ENCODE measurements at regions not wholly inside any gene's neighbourhood (a gene's known extent, or its start where the extent isn't known, plus 50 kb on each side); places are given as distances from the start of the nearest gene placed in this dataset.
"Not testable (repeated sequence)": the region's sequence is repeated elsewhere in the genome, so short reads cannot be mapped to it uniquely, and the experiment has no call there.

DNA sequence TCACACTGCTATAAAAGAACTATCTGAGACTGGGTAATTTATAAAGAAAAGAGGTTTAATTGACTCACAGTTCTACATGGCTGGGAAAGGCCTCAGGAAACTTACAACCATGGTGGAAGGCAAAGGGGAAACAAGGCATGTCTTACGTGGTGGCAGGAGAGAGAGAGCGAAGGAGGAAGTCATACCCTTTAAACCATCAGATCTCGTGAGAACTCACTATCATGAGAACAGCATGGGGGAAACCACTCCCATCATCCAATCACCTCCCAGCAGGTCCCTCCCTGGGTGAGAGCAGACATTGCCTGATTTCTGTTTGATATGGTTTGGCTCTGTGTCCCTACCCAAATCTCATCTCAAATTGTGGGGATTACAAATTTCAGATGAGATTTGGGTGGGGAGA, 86.9 kb upstream of the CTDP1 start:
- POLR2A ChIA-PET, CTCF ChIA-PET: not testable (repeated sequence)

DNA sequence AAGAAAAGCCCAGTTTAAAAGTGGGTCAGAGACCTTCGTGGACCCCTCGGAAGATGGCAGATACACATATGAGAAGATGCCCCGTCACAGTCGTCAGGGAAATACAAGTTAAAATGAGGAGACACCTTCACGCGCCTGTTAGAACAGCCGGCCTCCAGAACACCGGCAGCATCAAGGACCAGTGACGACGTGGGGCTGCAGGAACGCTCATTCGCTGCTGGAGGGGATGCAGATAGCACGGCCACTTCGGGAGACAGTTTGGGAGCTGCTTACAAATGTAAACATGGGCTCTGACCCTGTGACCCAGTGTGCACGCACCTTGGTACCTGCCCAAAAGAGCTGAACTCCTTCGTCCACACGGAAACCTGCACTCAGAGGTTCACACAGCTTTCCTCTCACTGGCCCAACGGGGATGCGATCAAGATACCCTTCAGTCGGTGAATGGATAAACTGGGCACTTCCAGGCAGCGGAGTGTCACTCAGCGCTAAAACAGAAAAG, 83.7 kb upstream of the CTDP1 start:
- POLR2A ChIA-PET = no interaction called here
- CTCF ChIA-PET = no interaction called here

DNA sequence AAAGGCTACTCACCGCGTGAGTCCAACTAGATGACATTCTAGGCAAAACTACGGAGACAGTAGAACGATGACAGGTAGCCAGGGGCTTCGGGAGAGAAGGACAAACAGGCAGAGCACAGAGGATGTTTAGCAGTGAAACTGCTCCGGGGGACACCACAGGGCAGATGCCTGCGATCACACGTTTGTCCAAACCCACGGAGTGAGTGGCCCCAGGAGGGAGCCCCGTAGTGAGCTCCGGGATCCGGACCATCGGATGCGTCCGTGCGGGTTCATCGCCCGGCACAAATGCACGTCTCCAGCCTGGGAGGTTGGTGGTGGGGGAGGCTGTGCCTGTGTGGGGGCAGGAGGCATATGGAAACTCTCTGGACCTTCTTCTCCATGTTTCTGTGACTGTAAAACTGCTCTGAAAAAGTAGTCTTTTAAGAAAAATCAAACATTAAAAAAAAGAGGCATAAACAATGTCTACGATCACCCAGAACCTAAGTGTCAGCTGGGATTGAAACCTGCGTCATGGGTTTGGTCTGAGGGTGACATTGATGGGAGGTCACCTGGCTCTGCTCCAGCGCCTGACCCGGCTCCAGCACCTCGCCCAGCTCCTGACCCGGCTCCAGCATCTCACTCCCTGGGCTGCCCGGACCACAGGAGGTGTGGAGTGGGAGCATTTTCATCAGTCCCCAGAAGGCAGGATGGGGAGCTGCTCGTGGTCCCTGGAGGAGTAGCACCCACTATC, 83.0 kb upstream of the CTDP1 start:
- POLR2A ChIA-PET = interaction anchor here (0.6 kb wide), 1 partner anchor 8 kb away, joined by 4 read pairs; no protein-coding TSS in a partner anchor
- CTCF ChIA-PET = no interaction called here

DNA sequence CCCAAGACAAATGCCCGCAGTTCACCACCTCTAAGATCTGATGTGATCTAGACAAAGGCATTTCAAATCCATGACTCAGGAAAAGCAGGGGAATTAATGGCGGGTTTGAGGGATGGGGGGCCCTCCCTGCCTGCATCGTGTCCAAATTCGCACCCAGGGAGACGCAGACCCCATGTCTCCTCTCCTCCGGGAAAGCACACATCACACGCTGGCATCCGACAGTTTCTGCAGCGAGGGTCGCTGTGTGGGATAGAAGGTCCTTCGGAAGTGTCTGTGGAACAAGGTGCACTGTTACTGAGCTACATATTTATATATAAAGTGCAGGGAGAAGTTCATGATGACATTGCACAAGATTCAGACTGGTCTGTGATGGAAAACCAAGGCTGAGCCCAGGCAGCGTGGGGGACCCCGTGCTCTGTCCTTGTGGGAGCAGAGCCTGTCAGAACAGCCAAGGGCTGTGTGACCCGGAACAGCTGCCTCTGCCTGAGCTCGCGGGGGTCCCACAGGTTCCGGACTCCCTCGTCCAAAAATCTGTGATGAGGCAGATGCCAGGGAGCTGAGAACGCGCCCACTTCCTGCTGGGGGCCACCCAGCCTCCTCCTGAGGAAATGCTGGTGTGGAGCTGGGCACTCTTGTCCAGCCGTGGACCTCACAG, 82.3 kb upstream of the CTDP1 start:
- CTCF ChIA-PET = no interaction called here
- POLR2A ChIA-PET = no interaction called here

DNA sequence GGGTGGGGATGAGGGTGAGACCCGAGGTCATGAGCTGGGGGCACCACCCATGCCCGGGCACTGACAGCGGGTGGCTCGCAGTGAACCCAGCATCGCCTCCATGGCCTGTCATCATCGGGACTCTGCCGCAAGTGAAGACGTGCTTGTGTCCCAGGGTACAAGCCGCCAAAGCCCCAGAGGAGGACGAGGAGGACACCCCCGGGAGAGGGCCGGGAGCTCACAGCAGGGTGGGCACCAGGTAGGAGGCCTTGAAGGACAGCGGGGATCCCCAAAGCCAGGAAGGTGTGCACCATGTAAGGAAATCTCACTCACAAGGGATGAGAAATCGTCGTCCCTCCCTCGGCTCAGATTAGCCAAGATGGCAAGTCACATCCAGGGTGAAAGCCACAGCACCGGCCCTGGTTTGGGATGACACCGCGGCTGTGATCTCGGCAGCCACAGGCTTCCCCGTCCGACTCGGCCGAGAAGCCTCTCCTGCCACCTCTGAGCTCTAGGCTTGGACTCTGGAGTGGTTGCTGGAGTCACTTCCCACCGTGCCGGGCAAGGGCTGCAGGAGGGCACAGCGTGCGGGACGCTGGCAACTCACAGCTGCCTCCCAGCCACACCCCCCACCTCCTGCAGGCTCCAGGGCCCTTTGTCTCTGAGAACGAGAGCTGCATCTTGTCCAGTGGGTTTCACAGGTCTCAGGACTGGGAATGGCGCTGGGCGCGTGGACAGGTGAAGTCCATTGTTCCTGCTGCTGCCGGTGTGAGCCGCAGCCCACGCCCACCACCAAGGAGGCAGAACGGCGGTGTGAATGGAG, 81.6 kb upstream of the CTDP1 start:
- CTCF ChIA-PET = no interaction called here
- POLR2A ChIA-PET = no interaction called here

DNA sequence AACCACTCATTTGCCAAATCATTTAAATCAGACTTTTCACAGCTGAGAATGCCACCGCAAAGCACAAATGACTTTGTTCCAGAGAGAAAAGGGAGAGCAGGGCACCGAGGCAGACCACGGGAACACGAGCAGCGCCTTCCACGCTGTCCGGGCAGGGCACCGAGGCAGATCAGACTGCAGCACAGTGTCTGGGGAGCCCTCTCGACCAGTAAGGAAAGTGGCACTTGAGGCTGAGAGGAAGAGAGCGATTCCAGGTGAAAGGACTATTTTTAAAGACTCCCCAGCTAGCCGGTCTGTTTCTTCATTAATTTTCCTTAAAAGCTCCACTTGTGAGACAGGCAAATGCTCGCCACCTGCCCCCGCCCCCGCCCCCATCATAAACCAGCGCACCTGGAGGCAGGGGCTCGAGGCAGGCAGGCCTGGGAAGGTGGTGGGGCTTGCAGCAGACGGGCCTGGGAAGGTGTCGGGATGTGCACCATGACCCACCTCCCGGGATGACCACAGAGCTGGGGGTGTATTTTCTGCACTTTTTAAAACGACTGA, 80.9 kb upstream of the CTDP1 start:
- ChIA-PET POLR2A (no interaction called here), CTCF (no interaction called here)

DNA sequence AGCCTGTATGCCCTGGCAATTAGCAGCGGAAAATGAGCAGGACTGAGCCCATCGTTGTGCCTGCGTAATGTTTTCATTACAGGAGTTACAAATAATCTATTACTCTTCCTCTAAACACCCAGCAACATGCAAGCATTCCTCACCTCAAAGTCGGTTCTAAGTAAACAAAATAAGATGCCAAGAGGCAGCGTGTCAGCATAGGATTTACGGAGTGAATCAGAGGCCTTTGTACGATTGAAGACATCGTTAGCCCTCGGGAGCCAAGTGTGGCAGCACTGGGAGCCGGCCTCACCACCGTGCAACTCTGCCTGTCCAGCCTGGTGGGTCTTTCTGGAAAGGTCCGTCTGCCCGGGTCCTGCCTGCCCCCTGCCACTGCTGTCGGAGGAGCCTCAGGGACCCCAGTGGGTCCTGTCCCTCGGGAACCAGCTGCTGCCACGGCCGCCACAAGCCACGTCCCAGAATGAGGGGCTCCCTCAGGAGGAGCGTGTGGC, 80.1 kb upstream of the CTDP1 start:
- ChIA-PET CTCF (interaction anchor here (1.1 kb wide), 1 partner anchor 10 kb away, joined by 3 read pairs; no protein-coding TSS in a partner anchor), POLR2A (no interaction called here)

DNA sequence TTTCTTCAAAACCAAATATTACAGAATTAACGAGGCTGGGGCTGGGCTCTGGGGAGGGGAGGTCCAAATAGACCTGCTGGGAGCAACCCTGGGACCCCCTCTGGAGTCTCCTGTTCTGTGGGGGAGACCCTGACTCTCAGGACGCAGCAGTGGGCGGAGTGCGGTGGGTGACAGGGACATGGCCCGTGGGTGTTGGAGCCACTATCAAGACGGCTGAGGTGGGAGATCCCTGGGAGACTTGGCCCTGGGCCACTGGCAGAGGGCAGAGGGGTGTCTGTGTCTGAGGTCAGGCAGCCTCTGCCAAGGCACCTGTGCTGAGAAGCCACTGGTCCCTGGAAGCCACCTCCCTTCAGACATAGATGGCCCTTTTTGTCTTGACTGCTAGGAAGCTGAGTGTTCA, 79.5 kb upstream of the CTDP1 start:
- ChIA-PET CTCF (interaction anchor here (1.1 kb wide), 1 partner anchor 10 kb away, joined by 3 read pairs; no protein-coding TSS in a partner anchor), POLR2A (no interaction called here)

DNA sequence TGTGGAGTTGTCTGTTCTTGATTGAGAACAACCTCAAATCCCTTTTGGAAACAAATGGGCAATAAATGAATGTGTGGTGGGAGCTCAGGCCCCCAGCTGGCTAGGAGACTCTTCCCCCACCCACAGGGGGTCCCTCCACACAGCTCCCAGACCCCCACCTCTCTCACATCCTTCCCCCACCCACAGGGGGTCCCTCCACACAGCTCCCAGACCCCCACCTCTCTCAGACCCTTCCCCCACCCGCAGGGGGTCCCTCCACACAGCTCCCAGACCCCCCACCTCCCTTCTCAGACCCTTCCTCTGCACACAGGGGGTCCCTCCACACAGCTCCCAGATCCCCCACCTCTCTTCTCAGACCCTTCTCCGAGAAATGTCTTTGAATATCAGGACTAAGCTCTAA, 79.0 kb upstream of the CTDP1 start:
- ChIA-PET CTCF (interaction anchor here (1.1 kb wide), 1 partner anchor 9 kb away, joined by 3 read pairs; no protein-coding TSS in a partner anchor), POLR2A (no interaction called here)

DNA sequence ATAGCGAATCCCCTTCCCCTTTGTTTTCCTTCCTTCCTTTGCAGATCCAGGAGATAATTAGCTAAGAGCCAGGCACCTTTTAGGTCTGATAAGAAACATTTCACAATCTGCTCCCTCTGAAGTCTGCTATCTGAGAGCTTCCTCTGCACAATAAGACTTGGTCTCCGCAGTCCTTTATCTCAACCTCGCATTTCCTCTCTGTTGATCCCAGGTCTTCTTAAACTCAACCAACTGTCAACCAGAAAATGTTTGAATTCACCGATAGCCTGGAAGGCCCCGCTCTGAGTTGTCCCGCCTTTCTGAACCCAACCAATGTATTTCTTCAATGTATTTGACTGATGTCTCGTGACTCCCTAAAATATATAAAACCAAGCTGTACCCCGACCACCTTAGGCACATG, 78.4 kb upstream of the CTDP1 start:
- CTCF ChIA-PET = no interaction called here
- POLR2A ChIA-PET = no interaction called here

DNA sequence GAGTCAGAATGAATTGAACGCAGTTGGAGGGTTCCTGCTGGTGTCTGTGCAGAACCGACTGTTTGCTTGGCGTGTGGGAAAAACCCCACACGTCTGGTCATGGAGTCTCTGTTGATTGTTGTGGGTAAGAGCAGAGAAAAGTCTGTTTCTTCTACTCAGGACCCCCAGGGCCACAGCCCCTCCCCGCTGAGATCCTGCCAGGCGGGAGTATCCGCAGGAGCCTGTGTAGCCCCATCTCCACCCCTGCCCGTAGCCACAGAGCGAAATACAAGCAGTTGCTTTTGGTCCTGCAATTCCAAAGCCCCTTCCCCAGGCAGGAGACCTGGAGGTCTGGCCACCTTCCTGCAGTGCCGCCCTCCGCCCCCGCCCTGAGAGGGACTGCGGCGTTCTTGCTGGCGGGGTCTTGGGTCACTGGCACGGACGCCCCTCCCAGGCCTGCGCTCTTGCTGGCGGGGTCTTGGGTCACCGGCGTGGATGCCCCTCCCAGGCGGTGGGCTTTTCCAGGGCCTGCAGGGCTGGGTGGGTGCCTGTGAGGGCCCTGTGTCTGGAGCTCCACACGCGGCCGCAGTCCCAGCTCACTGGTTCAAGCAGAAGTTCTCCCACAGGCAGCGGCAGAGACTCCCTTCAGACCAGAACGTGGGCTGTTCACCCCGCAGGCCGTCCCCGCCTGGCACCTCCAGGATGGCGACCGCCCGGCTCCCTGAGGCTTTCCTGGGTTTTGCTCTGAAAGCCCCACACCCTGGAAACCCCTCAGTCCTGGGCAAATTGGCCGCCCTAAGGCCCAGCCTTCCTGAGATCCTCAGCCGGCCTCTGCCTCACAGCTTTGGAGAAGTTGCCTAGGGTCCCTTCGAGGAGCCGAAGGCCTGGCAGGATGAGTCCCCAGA, 76.0 kb upstream of the CTDP1 start:
- POLR2A ChIA-PET = no interaction called here
- CTCF ChIA-PET = no interaction called here

DNA sequence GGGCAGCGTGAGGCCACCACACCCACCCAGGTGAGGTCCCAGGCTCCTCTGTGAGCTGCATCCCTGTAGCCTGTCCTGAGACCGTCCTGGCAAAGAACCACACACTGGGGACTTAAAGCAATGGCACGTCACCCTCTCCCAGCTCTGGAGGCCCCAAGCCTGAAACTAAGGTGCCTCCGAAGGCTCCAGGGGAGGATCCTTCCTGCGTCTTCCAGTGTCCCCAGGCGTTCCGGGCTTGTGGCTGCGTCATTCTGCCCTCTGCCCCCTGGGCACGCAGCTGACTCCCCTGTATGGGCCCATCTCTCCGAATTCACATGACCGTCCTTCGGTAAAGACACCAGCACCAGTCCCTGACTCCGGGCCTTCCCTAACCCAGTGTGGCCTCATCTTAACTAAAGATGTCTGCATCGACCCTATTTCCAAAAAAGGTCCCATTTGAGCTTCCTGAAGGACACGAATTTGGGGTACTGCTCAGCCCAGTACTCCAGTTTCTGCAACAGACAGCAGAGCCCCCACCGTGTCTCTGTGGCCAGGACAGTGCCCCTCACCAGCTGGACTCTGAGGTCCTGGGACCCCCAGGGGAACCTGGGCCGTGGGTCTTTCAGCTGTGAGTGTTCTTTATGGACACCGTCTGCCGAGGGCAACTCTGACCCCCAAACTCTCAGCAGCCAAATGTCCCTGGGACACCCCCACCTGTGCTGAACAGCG, 75.2 kb upstream of the CTDP1 start:
- POLR2A ChIA-PET = no interaction called here
- CTCF ChIA-PET = no interaction called here

DNA sequence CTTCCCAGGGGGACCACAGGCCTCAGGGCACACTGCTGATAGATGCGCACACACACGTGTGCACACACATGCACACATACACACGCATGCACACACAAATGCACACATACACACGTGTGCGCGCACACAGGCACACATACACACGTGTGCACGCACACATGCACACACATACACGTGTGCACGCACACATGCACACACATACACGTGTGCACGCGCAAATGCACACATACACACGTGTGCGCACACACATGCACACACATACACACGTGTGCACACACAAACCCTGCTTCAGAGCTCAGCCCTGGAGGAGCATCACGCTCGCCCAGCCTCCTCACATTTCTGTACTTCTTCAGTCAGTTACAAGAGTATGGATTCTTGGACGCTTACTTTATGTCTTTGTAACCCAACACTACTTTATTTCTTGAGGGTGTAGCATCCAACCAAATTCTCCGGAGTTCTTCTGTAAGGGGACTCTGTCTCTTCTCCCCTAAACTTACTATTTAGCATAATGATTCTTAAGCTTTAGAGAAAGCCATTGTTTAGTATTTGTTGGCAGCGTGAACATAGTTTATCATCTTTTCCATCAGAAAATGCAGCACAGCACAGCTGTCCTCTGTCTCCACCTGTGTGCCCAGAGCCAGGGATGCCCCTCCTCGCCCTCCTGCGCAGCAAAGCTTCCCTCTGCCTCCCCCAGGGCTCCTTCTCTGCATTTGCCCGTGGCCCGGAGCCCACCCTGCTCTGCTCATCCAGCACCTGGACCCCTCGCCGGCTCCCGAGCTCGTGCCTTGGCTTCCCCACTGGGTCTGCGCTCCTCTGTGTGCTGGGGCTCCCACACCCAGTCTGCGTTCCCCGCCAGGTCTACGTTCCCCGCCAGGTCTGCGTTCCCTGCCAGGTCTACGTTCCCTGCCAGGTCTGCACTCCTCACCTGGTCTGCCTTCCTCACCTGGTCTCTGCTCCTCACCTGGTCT, 74.4 kb upstream of the CTDP1 start:
- CTCF ChIA-PET = no interaction called here
- POLR2A ChIA-PET = no interaction called here

DNA sequence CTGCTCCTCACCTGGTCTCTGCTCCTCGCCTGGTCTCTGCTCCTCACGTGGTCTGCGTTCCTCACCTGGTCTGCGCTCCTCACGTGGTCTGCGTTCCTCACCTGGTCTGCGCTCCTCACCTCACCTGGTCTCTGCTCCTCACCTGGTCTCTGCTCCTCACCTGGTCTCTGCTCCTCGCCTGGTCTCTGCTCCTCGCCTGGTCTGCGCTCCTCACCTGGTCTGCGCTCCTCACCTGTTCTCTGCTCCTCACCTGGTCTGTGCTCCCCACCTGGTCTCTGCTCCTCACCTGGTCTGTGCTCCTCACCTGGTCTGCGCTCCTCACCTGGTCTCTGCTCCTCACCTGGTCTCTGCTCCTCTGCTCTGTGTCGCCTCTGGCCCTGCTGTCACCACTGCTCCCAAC, 73.5 kb upstream of the CTDP1 start:
- CTCF ChIA-PET = interaction anchor here (0.6 kb wide), 1 partner anchor 233 kb away, joined by 3 read pairs; no protein-coding TSS in a partner anchor
- POLR2A ChIA-PET = not testable (repeated sequence)

DNA sequence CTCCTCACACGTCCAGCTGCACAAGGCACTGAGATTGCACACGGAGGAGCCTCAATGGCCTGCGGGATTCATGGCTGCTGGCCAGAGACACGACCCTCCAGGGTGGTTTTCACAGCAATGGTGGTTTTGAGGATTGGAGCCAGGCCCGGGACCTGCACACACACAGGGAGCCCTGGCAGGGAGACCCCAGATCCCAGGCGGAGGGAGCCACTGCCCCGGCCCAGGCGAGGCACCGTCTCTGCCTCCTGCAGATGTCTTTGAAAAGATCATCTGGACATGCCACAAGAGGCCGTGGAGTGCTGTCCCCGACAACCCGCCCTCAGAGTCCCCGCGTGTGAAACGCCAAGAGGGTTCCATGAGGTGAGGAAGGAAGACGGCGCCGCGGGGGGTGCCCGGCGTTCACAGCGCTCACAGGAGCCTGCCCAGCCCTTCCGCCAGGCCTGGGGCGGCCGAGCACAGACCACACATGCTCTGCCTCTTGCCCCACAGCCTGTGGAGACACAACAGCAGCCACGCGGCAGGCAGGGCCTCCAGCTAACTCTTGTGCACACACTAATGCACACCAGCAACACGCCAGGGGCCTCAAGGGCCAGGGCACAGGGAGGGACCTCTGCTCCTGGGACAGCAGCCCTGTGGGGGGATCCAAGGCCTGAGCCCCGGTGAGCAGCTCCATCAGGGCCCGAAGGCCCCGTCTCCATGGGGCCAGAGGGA, 72.8 kb upstream of the CTDP1 start:
- CTCF ChIA-PET = interaction anchor here (0.6 kb wide), 1 partner anchor 234 kb away, joined by 3 read pairs; no protein-coding TSS in a partner anchor

DNA sequence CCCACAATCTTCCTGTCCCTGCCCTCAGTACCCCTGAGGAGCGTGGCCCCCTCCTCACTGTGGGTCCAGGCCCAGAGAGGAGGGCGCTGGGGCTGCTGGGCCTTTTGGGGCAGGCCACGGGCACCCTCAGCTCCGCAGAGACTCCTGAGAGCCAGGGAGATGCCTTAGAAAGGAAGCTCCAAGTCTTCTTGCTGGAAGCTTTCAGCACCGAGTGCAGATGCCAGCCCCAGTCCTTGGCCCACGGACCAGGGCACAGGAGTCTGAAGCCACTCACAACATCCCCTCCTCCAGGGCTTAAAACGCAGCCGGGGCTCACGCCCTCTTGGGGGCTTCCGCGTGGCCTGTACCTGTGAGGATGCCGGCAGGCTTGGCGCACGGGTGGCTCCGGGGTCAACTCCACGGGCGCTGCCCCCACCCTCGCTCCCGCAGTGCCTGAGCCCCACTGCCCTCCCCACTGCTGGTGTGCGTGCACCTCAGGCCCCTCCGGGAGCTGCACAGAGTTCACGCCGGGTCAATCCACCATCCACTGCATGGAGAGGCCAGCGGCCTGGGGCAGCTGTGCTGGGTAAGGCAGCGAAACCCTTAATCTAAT, 72.1 kb upstream of the CTDP1 start:
- POLR2A ChIA-PET = no interaction called here
- CTCF ChIA-PET = no interaction called here

More for the DNA sequence above, 72.8 kb upstream of the CTDP1 start:
- POLR2A ChIA-PET = no interaction called here

DNA sequence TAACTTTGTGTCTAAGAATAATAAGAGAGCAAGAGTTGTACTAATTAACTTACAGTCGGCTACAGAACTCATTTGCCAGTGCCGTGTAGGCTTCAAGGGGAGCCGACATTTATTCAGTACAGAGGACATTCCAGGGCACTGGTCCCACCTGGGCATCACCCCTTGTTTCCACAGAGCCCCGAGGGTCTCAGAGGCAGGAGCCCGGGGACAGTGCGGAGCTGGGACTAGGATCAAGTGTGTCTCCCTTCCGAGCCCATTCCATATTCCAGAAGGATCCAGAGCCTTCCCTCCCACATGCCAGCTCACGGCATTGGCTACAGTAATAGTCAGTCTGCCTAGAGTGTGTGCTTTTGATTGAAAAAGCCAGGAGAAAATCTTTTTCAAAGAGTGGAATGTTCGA, 71.5 kb upstream of the CTDP1 start:
- POLR2A ChIA-PET = no interaction called here

More for the DNA sequence above, 71.5 kb upstream of the CTDP1 start:
- CTCF ChIA-PET = no interaction called here
